Nucleus accumbens (tissue), 56 donors: ENCODE measurements at regions not wholly inside any gene's neighbourhood (a gene's known extent, or its start where the extent isn't known, plus 50 kb on each side); places are given as distances from the start of the nearest gene placed in this dataset.
A peak's percentile ranks its signal among the peaks of the same experiment; 100 is the strongest.
"Not testable (repeated sequence)": the region's sequence is repeated elsewhere in the genome, so short reads cannot be mapped to it uniquely, and the experiment has no call there.

Experiments used
- DNase-seq, 56 donors: peaks; one replicate each; lab custom pipeline; 2025; lab: John Stamatoyannopoulos, UW

DNA sequence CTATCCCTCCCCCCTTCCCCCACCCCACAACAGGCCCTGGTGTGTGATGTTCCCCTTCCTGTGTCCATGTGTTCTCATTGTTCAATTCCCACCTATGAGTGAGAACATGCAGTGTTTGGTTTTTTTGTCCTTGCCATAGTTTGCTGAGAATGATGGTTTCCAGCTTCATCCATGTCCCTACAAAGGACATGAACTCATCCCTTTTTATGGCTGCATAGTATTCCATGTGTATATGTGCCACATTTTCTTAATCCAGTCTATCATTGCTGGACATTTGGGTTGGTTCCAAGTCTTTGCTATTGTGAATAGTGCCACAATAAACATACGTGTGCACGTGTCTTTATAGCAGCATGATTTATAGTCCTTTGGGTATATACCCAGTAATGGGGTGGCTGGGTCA lies 52.3 kb upstream of the MAN1A2 start:
- not testable (repeated sequence) for DNase-seq

DNA sequence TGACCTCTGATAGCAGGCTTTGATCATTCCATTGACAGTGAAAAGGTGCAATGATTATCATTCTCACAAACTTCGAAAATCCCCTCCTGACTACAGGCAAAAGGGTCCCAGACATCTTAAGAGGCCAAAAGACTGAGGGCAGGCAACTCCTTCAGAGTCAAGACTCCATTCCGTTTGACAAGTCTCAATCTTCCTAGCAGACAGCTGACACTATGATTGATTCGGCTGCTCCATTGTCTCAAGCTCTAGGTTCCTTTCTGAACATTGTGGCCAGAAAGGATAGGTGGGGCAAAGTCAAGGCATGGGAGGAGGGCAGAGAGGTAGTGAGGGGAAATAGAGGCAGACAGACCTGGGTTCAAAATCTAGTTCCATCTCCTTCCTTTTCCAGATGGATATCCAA lies 53.7 kb upstream of the MAN1A2 start:
- DNase-seq: no peak

DNA sequence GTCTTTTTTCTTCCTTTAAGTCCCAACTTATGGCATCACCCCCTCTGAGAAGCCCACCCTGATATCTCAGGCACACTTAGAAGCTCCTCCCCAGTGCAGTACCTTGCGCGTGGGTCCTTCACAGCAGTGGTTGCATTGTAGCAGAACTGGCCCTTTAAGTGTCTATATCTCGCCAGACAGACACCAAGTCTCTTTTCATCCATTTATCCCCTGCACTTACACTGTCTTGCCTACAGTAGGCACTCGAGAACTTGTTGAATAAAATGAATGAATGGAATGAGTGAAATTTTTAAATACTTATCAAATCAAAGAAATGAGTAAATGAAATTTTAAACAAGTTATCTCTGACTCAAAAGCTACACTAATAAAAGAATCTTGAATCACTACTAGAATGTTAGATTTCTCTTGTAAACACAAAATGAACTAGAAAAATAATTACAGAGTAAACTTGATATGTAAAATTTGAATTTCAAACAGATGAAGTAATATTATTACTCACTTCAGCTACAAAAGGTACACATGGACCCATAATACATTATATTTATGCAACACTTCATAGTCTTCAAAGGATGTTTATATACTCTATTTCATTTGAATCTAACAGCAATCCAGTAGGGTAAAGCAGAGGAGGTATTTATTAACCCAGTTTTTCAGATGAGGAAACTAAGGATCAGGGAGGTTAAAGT lies 54.7 kb upstream of the MAN1A2 start:
- no peak for DNase-seq

DNA sequence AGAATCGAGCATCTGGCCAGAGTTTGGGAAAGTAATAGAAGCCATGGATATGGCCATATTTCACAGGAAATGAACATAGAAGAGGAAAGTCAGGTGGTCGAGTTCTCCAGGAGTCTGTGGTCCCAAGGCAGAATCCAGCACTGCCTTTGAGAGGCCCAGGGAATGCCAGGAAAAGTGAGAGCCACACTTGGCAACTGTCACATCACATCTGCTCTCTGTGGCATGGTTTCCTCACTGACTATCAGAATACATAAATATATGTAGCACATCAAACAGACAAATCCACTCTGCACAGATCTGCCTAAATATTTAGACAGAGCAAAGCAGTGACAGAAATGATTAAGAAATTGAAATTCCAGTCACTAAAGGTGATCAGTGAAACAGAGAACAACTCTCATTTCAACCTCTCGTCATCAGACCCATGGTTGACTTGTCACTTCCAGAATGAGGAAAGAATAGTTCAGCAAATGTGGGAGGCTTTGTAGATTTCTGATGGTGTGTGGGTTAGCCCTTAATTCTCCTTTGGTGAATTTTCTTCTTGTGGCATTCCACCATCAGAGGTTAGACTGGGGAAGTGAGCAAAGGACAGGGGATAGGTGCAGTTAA lies 58.8 kb upstream of the MAN1A2 start:
- DNase-seq: no peak

DNA sequence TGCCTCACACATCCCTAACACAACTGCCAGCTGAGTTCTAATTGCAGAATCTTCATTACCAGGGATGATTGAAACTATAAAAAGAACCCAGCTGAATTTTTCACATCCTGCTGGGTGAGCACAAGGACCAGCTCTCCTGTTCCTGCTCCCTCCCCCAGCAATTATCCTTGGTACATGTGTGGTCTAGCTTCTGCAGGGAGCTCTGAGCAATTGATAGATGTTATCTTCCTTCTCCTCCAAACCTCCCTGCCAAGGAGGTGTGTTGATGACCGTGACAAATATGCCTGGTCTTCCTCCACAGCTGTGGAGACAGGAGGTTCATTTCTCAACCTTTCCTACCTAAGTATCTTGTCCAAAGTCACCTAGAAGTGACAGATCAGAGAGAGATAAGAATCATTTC lies 65.3 kb upstream of the MAN1A2 start:
- DNase-seq: no peak

DNA sequence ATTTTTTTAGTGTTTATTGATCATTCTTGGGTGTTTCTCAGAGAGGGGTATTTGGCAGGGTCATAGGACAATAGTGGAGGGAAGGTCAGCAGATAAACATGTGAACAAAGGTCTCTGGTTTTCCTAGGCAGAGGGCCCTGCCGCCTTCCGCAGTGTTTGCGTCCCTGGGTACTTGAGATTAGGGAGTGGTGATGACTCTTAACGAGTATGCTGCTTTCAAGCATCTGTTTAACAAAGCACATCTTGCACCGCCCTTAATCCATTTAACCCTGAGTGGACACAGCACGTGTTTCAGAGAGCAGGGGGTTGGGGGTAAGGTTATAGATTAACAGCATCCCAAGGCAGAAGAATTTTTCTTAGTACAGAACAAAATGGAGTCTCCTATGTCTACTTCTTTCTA lies 67.1 kb upstream of the MAN1A2 start:
- not testable (repeated sequence) for DNase-seq

DNA sequence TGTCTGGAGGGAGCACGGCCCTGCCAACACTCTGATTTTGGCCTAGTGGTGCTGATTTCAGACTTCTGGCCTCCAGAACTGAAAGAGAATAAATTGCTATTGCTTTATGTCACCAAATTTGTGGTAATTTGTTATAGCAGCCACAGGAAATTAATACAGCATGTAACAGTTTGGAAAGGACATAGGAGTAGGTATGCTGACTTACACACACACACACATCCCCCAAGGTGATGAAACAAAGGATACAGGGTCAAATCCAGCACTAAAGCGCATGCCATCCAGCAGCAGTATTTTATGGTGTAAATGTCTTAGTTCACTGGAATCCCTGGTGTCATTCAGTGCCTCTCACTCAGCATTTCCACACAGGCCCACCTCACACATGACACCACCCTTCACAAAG lies 72.2 kb upstream of the MAN1A2 start:
- no peak for DNase-seq

DNA sequence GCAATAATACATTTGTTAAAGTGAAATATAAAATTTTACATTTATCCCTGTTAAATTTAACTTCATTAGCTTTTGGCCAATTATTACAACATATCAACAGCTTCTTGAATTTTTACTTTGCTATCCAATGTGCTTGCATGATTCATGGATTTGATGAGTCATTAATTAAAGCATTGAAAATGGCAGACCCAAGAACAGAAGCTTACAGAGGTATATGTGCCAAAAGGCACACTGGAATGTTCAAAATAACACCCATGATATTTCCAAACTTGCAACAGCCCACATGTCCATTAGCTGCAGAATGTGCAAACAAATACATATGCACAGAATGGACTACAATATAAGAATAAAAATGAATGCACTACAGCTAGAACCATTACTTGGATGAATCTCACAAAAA lies 76.4 kb upstream of the MAN1A2 start:
- no peak for DNase-seq

DNA sequence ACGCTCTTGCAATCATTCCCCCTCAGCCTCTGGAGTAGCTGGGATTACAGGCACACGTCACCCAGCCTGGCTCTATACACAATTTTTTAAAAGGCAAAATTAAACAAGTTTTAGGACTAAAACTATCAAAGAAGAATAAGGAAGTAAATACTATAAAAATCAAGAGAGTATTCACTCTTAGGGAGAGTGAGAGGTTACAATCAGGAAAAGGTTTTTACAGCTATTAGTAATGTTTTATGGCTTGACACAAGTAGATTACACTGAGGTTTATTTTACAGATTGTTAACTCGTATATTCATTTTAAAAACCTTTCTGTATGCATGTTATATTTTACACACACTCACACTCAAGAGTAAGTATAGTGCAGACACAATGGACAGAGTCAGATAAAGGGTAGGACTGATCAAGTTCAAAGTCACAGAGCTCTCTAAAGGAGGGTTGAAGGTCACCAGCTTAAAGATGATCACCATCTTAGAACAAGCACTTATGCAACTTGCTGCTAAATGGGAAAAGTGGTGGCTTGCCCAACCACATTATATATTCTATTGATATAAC lies 77.9 kb upstream of the MAN1A2 start:
- no peak for DNase-seq

DNA sequence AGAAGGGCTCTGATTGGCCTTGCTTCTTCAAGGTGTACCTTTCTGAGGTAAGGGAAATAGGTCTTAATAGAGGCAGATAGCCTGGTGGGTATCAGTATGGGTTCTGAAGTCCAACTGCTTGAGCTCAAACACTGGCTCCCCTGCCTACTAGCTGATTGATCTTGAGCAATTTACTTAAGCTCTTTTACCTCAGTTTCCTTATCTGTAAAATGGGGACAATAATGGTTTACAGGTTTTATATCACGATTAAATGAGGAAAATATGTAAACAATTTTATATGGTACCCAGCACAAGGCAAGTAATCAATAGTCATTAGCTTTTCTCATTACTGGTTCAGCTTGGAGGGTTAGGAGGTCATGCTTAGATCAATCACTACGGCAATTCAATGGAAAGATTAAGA lies 75.8 kb upstream of the VTCN1 start:
- DNase-seq: no peak

DNA sequence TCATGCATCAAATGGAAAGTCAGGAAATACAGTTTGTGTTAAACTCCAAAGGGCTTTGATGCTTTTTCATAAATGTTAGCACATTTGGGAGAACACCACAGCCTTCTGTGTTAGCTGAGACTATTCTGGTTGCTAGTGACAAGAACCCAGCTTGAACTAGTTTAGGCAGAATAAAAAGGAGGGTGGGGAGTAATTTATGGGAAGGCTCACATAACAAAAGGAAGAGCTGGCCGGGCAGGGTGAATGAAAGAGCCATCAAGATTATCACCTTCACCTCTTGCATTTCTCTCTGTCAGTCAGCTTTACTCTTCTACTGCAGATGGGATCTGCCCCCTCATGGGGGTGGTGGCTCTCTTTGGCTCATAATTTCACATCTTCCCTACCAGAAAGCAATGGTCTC lies 75.4 kb upstream of the VTCN1 start:
- DNase-seq: no peak

DNA sequence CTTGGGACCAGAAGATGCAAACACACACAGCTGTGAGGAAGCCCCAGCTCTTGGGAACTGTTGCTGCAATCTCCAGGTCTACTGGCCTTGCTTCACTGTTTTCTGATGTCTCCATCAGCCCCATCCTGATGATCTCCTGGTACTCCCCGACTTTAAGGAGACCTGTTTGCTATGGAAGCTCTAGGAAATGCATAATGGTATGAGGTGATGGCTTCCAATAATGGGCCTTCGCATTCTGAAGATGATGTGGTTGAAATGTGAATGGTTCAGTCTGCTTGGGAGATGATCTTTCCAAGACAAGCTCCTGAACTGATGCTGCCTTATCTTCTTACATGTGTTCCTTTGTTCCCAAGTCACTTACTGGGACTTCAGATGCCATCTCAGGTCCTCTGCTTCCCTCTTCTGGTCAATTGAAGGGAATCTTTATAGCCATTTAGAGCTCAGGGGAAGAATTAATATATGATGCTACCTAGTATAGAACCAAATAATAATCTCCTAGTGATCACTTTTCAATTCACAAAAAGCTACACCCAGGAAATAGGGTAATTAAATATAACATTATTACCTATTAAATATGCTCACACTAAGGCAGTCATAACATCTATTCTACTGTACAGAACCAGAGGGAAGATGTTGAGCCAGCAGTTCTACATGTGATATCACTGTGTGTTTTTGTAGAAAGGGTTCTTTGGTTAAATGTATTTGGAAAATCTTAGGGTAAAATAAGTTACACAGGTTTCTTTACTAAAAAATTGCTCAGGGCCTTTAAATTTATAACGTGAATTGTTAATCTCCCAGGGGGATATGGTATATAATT lies 73.9 kb upstream of the VTCN1 start:
- peak in 7 of 56 donors; percentile 0 to 17 (median 2) for DNase-seq

DNA sequence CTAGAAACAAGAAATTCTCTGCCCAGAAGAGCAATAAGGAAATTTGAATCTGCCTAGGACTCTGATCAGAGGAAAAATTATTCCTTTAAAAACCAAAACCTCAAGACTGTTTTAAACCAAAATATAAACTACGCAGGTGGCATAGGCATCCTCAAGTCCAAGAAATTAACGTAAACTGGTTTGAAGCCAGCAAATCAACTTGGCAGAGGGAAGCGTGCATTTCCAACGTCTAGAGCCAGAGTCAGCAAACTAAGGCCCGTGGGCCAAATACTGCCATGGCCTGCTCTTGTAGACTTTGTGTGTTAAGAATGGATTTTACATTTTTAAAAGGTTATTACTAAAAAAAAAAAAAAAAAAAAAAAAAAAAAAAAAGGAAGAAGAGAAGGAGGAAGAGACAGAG lies 67.8 kb upstream of the VTCN1 start:
- DNase-seq: no peak

DNA sequence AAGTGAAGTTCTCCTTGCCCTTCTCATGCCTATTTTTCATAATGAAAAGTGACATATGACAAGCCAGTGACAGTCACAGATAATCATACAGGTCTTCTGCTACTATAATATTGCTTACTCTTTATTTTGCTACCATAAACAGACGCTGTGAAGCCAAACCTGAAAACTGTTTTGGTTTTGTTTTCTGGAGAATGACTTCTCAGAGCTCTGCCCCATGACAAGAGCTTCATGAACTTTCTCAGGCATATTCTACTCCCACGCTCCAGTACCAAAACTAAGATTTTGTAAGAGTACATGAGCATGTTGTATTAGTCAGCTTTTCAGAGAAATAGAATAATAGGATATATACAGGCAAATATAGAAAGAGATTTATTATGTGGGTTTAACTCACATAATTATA lies 64.3 kb upstream of the VTCN1 start:
- DNase-seq: no peak

DNA sequence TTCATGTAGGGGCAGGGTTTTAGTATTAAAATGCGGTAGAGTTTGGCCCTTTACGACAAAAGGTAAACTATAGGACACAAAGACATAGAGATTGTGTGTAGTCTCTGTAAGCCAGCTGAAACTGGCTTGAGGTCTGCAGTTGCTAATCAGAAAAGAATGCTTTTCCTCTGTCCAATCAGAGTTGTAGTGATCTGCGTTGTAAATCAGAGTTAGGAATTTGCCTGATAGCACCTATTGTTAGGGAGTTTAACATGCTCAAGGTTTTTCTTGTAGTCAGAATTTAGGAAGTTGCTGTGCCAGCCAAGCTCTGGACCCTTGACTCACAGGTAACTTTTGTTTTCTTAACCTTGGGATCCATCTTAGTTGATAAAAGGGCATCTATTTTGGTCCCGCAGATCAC lies 61.2 kb upstream of the VTCN1 start:
- no peak for DNase-seq

DNA sequence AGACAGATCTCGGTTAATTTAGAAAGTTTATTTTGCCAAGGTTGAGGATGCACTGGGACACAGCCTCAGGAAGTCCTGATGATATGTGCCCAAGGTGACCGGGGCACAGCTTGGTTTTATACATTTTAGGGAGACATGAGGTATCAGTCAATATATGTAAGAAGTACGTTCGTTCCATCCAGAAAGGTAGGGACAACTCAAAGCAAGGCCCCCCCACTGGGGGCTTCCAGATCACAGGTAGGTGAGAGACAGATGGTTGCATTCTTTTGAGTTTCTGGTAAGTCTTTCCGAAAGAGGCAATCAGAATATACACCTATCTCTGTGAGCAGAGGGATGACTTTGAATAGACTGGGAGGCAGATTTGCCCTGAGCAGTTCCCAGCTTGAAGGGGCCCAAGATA lies 60.4 kb upstream of the VTCN1 start:
- no peak for DNase-seq

DNA sequence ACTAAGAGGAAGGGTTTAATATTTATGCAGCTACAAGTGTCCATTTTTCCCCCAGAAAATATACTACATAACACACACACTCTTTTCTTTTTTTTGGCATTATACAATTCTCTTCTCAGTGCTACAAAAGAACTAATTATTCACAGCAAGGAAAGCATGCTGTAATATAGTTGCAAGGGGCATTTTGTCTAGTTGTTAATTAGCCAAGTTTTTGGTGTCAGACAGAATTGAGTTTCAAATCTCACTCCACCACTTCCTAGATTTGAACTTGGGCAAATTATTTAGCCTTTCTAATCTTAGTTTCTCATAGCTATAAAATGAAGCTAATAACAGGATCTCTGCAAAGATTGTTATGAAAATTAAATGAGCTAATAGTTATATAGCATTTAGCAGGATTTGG lies 60.0 kb upstream of the VTCN1 start:
- DNase-seq: no peak

DNA sequence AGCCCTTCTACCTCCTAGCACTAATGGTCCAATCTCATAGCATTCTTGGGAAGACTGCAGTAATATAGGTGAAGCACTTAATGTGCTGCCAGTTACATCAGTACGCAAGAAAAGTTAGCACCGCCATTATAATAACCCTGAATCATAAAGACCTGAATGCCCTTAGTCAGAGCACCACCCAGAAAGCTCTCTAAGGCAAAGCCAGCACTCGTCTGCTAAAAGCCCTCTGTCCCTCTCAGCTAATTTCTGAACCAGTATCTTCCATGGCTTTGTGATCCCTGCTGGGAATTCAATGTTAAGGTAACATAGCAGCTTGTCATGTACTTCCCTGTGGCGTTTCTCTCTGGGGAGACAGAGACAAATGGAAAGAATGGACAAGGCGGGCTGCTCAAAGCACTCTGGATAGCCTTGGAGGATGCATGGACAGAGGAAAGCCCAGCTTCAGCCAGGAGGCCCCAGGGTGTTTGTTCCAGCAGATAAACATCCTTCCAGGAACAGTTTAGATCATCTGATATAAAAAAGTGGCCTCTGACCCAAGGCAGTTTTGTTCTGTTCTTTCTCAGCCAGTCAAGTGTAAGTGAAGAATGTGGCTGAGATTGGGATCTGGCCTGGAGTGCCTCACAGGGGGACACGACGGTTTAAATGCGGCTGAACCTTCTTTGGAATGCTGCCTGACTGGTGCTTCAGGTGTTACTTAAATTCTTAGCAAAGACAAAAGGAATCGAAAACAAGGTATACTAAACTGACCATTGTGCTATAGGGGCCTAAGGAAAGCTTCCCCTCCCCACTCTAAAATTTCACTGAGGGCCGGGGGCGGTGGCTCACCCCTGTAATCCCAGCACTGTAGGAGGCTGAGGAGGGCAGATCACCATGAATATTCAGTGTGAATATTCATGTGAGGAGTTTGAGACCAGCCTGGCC lies 58.1 kb upstream of the VTCN1 start:
- no peak for DNase-seq

DNA sequence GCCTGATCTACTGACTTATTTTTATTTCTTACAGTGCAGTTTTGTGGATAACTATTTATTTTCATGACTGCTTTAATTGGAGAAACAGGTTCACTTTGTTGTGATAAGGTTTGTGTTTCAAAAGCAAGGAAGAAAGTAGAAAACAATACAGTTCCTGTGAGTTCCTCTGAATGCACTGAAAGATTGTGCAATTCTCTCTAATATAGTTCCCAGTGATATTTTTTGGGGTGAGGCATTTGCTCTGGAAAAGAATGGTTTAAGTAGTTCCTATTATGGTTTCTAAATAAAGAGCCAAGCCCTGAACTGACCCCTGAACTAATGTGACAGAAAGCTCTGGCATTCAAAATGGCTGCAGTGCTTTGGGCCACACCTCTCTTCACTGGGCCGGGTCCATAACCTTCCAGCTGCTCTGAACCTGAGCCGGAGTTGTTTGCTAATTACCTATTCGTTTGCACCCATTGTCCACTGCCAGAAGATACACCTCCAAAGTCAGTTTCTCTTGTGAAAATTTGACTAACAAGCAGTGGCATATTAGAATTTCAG lies 56.6 kb upstream of the VTCN1 start:
- DNase-seq: no peak

DNA sequence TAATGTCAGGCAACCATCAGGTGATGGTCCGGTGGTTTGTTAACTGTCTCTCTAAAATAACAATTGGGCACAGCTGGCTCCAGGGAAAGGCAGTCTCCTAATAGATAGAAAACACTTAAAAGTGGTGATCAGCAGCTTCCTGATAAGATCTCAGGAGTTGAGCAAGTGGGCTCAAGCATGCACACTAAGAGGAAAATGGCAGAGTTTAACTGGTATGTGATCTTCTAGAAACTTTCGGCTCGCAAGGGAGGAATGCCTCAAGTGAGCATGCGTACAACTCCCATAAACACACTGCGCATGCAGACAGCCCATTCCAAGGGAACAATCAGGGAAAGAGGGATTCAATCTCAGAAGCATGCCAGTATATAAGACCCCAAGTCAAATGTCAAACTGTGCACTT lies 52.2 kb upstream of the VTCN1 start:
- DNase-seq: no peak
